Hepatocyte (in vitro differentiated cells): ENCODE measurements at regions not wholly inside any gene's neighbourhood (a gene's known extent, or its start where the extent isn't known, plus 50 kb on each side); places are given as distances from the start of the nearest gene placed in this dataset.

Experiments used
- DNase-seq: peaks from one replicate; pipeline ENCODE4 v3.0.0-alpha.2; 2016; ENCODE audit warnings: low spot score
- H2AFZ ChIP-seq: fragments of 200-600 bp; sonication (generic); 2 replicates; pipeline ENCODE4 v1.6.0; 2016; ENCODE audit warnings: antibody characterized with exemption, mild to moderate bottlenecking
- H3K27ac ChIP-seq: fragments of 200-600 bp; sonication (generic); 2 replicates; pipeline ENCODE4 v1.5.1; 2016; ENCODE audit warnings: mild to moderate bottlenecking
- H3K27me3 ChIP-seq: fragments of 200-600 bp; sonication (generic); 2 replicates; pipeline ENCODE4 v1.6.1; 2016
- H3K36me3 ChIP-seq: fragments of 200-600 bp; sonication (generic); replicated peaks from 2 replicates; pipeline ENCODE4 v1.5.1; 2016; ENCODE audit warnings: low read depth; ENCODE audit not compliant: insufficient read depth
- H3K4me1 ChIP-seq: fragments of 200-600 bp; sonication (generic); 2 replicates; pipeline ENCODE4 v1.5.1; 2016; ENCODE audit warnings: mild to moderate bottlenecking, moderate library complexity; ENCODE audit not compliant: insufficient read depth
- H3K4me2 ChIP-seq: fragments of 200-600 bp; sonication (generic); 2 replicates; pipeline ENCODE4 v1.6.0; 2016
- H3K4me3 ChIP-seq: fragments of 200-600 bp; sonication (generic); 2 replicates; pipeline ENCODE4 v1.5.1; 2016; ENCODE audit warnings: mild to moderate bottlenecking
- H3K79me2 ChIP-seq: fragments of 200-600 bp; sonication (generic); 2 replicates; pipeline ENCODE4 v1.6.0; 2017; ENCODE audit warnings: mild to moderate bottlenecking
- H3K9me2 ChIP-seq: fragments of 200-600 bp; sonication (generic); replicated peaks from 2 replicates; pipeline ENCODE4 v1.6.0; 2017; ENCODE audit warnings: mild to moderate bottlenecking; ENCODE audit not compliant: insufficient read depth
- H3K9me3 ChIP-seq: fragments of 200-600 bp; sonication (generic); 2 replicates; pipeline ENCODE4 v1.5.1; 2016; ENCODE audit warnings: low read depth, mild to moderate bottlenecking
- H4K20me1 ChIP-seq: fragments of 200-600 bp; sonication (generic); 2 replicates; pipeline ENCODE4 v1.6.0; 2016; ENCODE audit warnings: mild to moderate bottlenecking; ENCODE audit not compliant: insufficient read depth, poor library complexity, severe bottlenecking
- EZH2 ChIP-seq: fragments of 200-600 bp; sonication (generic); IDR thresholded peaks from 2 replicates; pipeline ENCODE4 v1.6.1; 2016; ENCODE audit warnings: antibody characterized with exemption, mild to moderate bottlenecking, borderline replicate concordance
- EZH2phosphoT487 ChIP-seq: fragments of 200-600 bp; sonication (generic); IDR thresholded peaks from one replicate; pipeline ENCODE4 v1.6.1; 2018; ENCODE audit warnings: antibody characterized with exemption, mild to moderate bottlenecking, low read depth, moderate library complexity; ENCODE audit not compliant: unreplicated experiment, severe bottlenecking
- WGBS: methylation state at CpG from one replicate; pipeline ENCODE4 v1.1.6; 2016; ENCODE audit warnings: low lambda C conversion rate; ENCODE audit errors: missing lambda C conversion rate; 5-methylcytosine and 5-hydroxymethylcytosine counted together
- TF ChIP-seq, protein P1 (sequence below): fragments of 200-600 bp; sonication (generic); IDR thresholded peaks from 2 replicates; pipeline ENCODE4 v1.5.1; 2016; ENCODE audit warnings: antibody characterized with exemption, mild to moderate bottlenecking; ENCODE audit not compliant: poor library complexity

GRCh38 chr3:194967151-194968117 lies 281.8 kb downstream of the FAM43A start:
- no peaks in the 10 kb centered on the region for H3K4me1 ChIP-seq
- H3K9me2 ChIP-seq: no peaks in the 10 kb centered on the region
- H3K9me3 ChIP-seq: no peaks in the 10 kb centered on the region
- H3K4me2 ChIP-seq: no peak overlapping the region
- H3K4me3 ChIP-seq: no peak overlapping the region
- 71% methylated on average over 17 of the region's 17 CpGs for WGBS
- H4K20me1 ChIP-seq: no peaks in the 10 kb centered on the region
- no peaks in the 10 kb centered on the region for H3K36me3 ChIP-seq
- TF ChIP-seq EZH2 (no peak), EZH2phosphoT487 (no peak)
- TF ChIP-seq, protein P1, sequence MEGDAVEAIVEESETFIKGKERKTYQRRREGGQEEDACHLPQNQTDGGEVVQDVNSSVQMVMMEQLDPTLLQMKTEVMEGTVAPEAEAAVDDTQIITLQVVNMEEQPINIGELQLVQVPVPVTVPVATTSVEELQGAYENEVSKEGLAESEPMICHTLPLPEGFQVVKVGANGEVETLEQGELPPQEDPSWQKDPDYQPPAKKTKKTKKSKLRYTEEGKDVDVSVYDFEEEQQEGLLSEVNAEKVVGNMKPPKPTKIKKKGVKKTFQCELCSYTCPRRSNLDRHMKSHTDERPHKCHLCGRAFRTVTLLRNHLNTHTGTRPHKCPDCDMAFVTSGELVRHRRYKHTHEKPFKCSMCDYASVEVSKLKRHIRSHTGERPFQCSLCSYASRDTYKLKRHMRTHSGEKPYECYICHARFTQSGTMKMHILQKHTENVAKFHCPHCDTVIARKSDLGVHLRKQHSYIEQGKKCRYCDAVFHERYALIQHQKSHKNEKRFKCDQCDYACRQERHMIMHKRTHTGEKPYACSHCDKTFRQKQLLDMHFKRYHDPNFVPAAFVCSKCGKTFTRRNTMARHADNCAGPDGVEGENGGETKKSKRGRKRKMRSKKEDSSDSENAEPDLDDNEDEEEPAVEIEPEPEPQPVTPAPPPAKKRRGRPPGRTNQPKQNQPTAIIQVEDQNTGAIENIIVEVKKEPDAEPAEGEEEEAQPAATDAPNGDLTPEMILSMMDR: peak; percentile 11
- H3K79me2 ChIP-seq: no peaks in the 10 kb centered on the region
- no peak overlapping the region for H3K27ac ChIP-seq
- DNase-seq: no peak
- no peaks in the 10 kb centered on the region for H3K27me3 ChIP-seq
- H2AFZ ChIP-seq: no peak overlapping the region

DNA sequence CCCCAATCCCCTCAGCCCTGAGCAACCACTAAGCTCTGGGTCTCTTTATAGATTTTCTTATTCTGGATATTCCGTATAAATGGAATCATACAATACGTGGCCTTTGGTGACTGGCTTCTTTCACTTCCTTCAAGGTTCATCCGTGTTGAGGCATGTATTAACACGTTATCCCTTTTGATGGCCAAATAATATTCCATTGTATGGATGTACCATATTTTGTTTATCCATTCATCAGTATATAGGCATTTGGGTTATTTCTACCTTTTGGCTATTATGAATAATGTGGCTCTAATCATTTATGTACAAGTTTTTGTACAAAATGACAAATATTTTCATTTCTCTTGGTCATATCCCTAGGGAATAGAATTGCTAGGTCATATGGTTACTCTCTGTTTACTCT lies 284.4 kb downstream of the FAM43A start:
- no peak for DNase-seq
- Histone ChIP-seq H3K4me3 (no peak overlapping the region), H3K4me2 (no peak overlapping the region), H2AFZ (no peak overlapping the region), H3K27ac (no peak overlapping the region), H3K27me3 (no peaks in the 10 kb centered on the region), H4K20me1 (no peaks in the 10 kb centered on the region), H3K4me1 (no peaks in the 10 kb centered on the region), H3K79me2 (no peaks in the 10 kb centered on the region), H3K36me3 (no peaks in the 10 kb centered on the region), H3K9me2 (no peaks in the 10 kb centered on the region), H3K9me3 (no peaks in the 10 kb centered on the region)
- WGBS: 93% methylated on average over 4 of the region's 4 CpGs
- TF ChIP-seq EZH2: no peak

- no peak for DNase-seq
- no peaks in the 10 kb centered on the region for H3K27me3 ChIP-seq
- no peak overlapping the region for H3K27ac ChIP-seq
- H3K79me2 ChIP-seq: no peaks in the 10 kb centered on the region
- no peaks in the 10 kb centered on the region for H3K9me3 ChIP-seq
- H3K4me3 ChIP-seq: no peak overlapping the region
- H3K36me3 ChIP-seq: no peaks in the 10 kb centered on the region
- H2AFZ ChIP-seq: no peak overlapping the region
- H3K9me2 ChIP-seq: no peaks in the 10 kb centered on the region
- no peaks in the 10 kb centered on the region for H3K4me1 ChIP-seq
- no peak for TF ChIP-seq EZH2phosphoT487
- TF ChIP-seq EZH2: no peak
- TF ChIP-seq, protein P1: no peak
- H3K4me2 ChIP-seq: no peak overlapping the region
- H4K20me1 ChIP-seq: no peaks in the 10 kb centered on the region
- 88% methylated on average over 5 of the region's 5 CpGs for WGBS
These were observed 285.3 kb downstream of the FAM43A start for GRCh38 chr3:194971009-194971408.

DNA sequence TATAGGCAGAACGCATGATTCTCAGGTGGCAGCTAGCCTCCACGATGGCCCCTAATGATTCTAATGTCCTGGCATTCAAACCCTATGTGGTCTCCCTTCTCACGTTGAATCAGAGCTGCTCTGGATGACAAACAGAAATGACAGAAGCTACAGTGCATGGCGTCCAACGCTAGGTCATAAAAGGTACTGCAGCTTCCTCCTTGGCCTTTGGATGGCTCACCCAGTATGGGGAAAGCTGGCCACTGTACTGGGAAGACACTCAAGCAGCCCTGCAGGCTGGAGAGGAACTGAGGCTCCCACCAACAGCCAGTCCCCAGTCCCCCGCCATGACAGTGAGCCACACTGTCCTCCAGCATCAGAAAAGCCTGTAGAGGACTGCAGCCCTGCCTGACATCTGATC lies 286.3 kb downstream of the FAM43A start:
- H3K27me3 ChIP-seq: no peaks in the 10 kb centered on the region
- no peak for DNase-seq
- H4K20me1 ChIP-seq: no peaks in the 10 kb centered on the region
- no peaks in the 10 kb centered on the region for H3K4me1 ChIP-seq
- no peak overlapping the region for H3K4me3 ChIP-seq
- no peaks in the 10 kb centered on the region for H3K79me2 ChIP-seq
- 80% methylated on average over 6 of the region's 6 CpGs for whole genome bisulfite sequencing
- H3K36me3 ChIP-seq: no peaks in the 10 kb centered on the region
- no peak overlapping the region for H3K27ac ChIP-seq
- no peak overlapping the region for H2AFZ ChIP-seq
- TF ChIP-seq EZH2 (no peak), EZH2phosphoT487 (no peak)
- TF ChIP-seq, protein P1: no peak
- no peak overlapping the region for H3K4me2 ChIP-seq
- no peaks in the 10 kb centered on the region for H3K9me2 ChIP-seq
- no peaks in the 10 kb centered on the region for H3K9me3 ChIP-seq
